NOMO-1 treated with dmso at 0.1 percent for 144 hours (cell line): ENCODE measurements at regions not wholly inside any gene's neighbourhood (a gene's known extent, or its start where the extent isn't known, plus 50 kb on each side); places are given as distances from the start of the nearest gene placed in this dataset.

Experiments used
- DNase-seq: peaks from one replicate; lab custom pipeline; 2025; ENCODE audit not compliant: unreplicated experiment; lab: John Stamatoyannopoulos, UW

DNA sequence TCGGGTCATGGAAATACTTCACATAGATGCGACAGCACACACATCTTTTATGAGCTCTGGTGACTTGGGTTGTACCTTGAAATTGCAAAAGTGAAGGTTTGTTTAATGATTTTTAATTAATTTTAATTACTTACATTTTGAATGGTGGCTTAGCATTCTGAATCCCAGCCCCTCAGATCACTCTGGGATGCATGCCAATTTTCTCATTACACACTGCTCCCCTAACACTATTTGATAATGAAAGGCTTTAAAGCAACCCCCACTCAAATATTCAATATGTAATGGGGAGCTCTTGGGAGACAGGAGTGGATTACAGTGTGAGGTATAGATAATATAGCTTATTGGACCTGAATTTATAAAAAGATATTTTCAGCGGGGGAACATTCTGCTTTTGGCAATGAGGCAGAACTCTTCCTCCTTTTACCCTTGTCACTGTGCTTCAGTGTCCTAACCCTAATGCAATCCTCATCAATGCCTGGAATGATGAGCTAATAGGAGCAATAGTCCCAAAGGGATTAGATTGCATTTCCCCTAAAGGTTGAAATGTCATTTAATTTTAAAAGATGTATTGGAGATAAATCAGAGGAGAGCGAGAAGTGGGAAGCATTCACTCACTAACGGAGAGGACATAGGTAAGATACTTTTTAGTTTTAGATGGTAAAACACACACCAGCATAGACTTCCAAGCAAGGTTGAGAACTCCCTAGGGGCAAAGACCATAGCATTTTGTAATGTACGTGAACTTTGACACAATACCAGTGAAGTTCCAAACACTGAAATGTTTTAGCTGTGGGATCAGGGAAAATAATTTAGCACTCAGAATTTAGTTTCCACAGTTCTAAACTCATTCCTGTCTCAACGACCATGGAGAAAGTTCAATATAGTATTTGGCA lies 384.1 kb upstream of the PLXNA2 start:
- DNase-seq: no peak

DNA sequence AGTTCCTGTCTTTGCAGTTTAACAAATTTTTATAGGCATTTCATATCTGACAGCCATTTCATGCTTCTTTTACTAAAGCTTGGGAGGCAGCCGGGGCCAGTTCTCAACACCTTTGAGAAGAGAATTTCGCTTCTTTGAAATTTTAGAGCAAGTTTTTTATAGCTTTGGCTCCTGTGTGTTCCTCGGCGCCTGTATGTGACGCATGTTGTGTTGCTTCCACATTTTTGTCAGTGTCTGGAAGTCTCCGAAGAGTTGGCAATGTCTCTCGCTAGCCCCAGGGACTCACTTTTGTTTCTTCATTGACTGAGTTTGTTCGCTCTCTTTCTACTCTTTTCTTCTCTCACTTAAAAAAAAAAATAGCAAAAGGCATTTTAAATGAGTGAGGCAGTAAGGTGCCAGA lies 386.9 kb upstream of the PLXNA2 start:
- no peak for DNase-seq

DNA sequence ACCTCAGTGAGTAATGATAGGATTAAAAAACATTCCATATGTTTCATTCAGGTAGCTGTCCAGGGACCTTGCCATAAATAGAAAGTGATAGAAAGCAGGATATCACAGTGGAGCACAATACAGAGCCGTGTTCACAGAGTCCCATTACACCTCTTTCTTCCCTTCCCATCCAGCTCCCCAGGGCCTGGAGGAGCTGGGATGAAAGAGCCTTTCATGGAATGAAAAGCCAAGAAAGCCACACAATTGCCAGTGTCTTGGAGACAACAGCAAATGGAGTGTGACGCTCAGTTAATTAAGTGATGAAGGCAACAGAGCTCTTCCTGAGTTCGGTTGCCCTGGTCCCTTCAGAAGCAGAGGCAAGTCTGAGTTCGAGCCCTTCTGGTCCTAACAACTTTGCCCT lies 387.3 kb upstream of the PLXNA2 start:
- no peak for DNase-seq

DNA sequence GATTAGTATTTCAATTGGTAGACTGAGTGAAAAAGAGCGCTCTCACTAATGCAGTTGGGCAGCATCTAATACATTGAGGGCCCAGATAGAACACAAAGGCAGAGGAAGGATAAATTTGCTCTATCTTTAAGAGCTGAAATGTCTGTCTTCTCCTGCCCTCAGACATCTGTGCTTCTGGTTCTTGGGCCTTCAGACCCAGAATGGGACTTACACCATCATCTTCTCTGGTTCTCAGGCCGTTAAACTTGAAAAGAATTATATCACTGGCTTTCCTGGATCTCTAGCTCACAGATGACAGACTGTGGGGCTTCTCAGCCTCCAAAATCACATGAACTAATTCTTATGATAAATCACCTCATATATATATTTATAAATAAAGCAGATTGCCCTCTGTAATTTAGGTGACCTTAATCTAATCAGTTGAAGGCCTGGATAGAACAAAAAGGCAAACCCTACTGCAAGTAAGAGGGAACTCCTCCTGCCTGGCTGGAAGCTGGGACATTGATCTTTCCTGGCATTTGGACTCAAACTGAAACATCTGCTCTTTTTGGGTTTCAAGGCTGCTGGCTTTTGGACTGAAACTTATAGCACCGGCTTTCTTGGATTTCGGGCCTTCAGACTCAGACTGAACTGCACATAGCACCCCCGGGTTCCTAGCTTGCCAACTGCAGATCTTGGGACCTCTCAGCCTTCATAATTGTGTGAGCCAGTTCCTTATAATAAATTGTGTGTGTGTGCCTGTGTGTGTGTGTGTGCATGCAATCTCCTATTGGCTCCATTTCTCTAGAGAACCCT lies 390.4 kb upstream of the PLXNA2 start:
- DNase-seq: no peak

DNA sequence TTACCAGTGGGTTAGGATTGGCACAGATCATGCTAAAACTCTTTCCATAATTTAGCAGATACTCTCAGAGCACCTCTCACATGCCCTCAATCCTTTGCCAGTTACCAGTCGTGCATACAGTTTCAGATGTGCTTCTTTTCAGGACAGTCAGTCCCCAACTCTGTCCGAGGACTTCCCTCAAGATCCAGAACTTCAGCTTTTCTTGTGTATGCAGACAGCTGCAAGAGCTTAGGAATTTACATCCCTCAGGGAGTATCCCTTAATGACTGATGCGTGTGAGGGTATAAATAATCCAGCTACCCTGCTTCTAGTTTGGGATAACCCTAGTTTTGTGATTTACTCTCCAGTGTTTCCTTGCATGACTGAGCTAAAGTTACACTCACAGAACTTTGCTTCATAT lies 393.0 kb upstream of the PLXNA2 start:
- DNase-seq: no peak

DNA sequence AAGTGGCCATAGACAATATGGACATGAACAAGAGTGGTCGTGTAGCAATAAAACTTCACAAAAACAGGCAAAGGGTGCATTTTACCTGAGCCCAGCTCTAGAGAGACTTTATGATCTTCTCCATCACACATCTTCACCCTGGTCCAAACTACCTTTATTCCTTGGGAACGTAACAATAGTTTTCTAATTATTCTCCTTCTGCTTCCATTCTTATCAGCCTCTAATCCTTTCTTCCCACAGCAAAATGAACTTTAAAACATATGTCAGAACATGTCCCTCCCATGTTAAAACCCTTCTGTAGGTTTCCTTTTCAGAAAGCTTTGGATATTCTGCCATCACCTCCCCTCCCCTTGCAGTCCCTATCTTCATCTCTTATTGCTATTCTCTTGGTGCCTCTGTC lies 395.2 kb upstream of the PLXNA2 start:
- DNase-seq: no peak

DNA sequence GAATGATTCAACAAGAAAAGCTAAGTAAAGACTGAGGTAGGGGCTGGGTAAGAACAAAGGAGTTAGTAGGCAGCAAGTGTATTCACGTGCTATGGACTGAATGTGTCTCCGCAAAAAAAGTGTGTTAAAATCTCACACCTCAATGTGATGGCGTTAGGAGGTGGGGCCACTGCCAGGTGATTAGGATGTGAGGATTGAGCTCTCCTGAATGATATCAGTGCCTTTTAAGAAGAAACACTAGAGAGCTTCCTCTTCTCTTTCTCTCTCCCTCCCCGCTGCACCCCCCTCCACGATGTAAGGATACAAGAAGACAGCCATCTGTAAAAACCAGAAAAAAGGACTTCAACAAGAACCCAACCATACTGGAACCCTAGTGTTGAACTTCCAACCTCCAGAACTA lies 396.1 kb upstream of the PLXNA2 start:
- DNase-seq: no peak

DNA sequence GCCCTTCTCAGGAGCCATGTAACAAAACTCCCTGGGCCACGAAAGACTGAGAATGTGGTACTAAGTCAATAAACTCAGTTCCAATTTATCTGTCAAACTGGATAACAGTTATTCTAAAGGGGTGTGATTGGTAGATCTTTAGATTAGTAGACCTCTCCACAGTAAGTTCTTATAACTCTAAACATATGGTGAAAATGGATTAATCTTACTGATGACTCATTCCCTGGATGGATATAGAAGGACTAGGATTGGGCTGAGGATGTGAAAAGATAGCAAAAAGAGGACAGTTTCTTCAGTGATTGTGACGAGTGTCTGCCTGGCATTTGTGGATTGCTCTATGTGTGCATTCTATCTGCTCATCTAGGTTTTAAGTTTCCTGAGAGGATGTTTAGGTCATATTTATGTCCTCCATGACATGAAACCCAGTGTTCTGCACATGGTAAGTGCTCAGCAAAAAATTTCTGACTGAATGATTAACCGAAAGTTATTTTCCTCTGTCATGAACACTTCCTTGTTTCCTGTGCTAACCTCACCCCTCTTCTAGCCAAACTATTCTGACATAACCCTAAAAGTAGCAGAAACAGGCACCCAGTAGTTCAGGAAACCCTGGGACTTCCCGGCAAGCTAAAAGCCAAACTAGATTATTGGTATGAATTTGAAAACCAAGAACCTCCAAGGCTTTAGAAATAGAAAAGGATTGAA lies 397.5 kb upstream of the PLXNA2 start:
- DNase-seq: no peak

DNA sequence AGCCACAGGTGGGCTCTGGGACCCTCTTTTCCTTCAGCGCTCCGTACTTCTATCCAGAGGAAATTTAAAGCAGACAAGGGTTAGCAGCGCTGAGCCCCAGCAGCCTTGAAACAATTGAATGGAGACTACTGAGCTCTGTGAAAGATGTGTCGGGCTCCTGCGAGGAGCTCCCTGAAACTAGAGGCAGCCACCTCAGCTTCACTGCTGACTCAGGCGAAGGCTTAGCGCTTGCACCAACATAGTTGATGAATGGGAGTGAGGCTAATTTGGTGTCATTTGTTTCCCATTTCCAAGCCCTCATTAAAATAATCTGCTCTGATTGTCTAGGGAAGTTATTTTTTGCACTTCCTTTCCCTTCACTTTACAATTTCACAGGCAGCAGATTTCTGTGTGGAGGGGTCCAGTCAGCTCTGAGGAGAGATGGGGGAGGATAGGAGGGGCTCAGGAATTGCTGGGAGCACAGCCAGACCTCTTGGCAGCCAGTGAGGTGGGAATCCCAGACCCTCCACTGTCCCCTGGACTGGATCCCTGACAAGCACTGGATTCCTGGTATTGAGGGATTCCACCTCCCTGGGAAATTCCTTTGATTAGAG lies 398.9 kb upstream of the PLXNA2 start:
- DNase-seq: no peak

DNA sequence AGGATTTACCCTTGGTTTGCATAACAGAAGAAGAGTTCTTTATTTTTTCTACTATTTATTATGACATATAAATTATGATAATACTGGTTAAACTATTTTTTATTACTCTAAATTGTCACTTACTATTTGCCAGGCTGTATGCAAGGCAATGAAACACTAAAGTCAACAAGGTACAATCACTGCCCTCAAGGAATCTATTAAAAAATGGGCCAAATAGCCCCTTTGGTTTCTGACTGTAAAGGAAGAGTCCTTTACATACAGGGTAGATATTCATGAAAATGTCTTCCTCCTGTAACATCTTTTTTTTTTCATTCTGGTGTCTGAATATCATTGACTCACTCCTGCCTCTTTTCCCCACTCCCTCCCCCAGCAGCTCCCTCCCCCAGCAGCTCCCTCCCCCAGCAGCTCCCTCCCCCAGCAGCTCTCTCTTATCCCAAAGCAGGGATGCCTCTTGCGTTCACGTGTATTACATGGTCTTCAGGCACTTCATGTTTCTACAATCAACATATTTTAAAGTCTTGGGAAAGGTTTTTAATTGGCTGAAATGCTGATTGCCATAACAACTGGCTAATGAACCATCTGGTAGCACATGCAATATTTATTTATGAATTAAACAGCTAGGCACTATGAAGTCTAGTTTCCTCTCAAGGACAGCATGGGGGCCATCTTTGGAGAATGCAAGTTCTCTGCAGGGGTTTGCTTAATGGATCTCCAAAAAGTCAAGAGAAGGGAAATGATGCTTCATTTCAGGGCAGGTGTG lies 400.4 kb upstream of the PLXNA2 start:
- no peak for DNase-seq

DNA sequence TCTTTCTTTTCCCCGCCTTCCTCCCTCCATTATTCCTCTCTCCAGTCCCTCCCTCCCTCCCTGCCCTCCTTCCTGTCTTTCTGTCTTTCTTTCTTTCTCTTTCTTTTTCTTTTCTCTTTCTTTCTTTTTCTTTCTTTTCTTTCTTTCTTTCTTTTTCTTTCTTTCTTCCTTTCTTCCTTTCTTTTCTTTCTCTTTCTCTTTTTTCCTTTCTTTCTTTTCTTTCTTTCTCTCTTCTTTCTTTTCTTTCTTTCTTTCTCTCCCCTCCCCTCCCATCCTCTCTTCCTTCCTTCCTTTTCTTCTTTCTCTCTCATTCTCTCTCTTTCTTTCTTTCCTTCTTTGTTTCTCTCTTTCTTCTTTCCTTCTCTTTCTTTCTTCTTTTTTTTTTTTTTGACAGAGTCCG lies 402.2 kb upstream of the PLXNA2 start:
- DNase-seq: no peak

DNA sequence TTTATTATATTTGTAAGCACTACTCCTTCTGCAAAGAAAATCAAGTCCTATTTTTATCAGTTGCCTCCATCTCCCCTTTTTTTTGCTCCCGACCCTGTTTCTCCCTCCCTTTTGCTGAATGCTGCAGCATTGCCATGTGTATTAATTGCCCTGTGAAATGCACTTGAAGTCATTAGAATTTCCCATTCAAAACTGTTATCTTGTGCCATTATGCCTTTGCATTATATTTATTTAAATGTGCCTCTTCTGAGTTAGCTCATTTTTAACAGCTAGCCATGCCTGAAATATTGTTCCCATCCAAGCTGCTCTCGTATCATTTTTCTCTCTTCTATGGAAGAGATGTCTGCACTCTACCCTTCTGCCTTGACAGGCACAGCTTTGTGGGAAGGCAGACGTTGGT lies 404.0 kb upstream of the PLXNA2 start:
- DNase-seq: no peak

DNA sequence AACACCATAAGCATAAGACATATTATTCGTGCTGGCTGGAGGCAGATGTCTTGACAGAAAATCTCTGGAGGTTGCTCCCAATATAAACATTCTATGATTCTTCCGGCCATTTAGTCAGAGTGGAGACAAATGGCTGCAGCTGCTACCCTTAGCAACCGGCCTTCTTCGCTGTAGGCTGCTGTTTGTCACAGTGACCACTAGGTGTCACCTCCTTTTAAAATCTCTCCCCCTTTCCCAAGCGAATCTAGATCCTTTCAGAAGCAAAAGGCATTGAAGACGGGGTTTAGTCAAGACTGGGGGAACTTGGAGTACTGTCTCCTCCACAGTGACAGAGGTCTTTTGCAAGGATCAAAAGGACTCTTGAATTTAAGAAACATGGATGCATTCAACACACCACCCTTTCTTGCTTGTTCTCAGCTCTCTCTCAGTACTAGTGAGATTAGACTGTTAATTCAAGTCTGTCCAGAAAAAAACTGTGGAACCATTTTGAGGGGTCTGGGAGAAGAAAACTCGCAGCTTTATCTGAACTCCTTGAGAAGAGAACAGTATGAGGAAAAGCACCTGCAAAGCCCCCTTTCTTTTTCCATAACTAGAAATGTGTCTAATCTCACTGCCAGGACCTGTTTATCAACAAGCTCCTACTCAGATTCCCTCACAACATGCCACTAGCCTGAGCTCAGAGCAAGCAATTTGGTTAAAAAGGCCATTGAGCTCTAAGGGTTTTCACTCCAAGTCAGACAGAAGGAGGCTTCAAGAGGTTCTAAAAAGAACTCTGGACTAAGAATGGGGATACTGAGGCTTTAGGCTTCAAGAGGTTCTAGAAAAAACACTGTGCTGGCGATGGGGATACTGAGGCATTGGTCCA lies 408.3 kb upstream of the PLXNA2 start:
- DNase-seq: peak; percentile 15

DNA sequence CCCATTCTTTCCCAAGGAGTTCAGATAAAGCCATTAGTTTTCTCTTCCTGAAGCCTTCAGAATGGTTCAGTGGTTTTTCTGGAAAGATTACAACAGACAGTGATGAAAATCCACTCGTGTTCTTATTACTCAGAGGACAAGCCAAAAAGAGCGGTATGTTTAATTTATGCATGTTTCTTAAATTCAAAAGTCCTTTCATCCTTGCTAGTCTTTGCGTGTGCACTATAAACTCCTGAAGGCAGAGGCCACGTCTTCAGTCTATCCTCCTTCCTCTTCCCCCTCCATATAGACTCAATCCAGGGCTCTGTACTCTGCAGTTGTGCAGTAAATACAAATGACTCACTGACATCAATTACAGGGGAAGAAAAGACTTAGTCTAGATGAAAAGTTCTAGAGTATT lies 409.2 kb upstream of the PLXNA2 start:
- no peak for DNase-seq

DNA sequence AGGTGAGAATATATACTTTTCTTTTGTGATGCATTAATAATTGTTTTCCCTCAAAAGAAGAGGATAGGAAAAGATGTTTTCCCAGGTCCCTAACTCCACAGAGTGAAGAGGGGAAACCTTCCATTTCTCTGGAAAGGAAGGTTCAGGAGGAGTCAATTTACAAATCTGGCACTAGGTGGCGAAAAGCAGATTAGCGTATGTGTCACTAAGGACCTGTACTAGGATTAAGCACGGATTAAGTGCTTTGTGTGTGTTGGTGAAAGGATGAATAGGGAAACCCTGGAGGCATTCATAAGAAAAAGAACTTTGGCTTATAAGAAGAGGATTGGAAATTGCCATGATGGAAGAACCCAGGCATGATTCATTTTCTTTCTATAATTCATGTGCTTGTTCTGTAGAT lies 410.1 kb upstream of the PLXNA2 start:
- no peak for DNase-seq

DNA sequence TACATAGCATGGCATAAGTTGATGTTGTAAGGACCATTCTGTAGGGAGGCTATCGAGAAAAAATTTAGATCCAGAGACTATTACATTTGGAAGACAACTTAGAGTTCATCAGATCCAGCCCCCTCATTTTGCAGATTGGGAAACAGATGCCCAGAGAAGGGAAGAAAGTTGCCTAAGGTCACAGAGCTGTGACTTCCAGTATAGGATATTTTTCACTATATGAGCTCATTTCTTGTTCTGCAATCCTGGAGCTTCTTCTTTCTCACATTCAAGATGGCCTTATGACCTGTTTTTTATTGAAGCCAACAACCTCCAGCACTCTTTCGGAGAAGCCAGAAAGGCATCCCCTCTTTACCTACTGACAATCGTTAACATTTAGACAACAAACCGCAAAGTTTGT lies 421.8 kb upstream of the PLXNA2 start:
- DNase-seq: no peak

DNA sequence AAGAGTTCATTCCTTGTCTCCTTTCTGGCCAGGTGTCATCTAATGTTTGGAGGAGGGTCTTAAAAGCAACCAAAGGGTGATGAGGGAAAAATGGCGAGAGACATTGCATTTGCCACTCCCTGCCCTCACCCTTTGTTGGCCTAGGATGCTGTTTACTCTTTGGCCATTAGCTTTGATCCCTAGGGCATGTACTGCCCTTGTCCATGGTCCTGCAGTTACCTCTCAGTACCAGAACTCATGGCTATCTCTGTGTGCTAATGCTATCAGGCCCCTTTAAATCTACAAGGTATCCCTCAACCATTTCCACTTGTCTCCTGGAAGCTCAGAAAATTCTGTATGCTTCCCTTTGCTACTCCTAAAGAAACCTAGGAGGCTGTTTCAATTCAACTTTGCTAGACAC lies 424.8 kb upstream of the PLXNA2 start:
- no peak for DNase-seq

DNA sequence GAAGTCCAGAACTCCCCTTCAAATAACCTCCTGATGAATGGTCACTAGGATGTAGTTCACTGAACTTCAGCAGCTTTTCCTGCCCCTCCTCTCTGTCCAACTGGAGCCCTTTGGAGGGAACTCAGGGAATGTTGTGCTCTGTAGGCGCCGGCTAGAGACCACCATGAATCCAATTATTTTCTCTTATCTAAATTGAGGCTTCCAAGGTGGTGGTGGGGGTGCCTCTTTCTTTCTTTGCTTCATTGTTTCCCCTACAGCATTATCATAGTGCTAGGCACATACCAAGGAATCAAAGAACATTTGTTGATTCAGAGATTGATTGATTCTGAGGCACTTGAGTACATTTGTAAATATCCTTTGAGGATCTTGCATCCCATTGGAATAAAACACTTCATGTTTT lies 426.6 kb upstream of the PLXNA2 start:
- DNase-seq: no peak

DNA sequence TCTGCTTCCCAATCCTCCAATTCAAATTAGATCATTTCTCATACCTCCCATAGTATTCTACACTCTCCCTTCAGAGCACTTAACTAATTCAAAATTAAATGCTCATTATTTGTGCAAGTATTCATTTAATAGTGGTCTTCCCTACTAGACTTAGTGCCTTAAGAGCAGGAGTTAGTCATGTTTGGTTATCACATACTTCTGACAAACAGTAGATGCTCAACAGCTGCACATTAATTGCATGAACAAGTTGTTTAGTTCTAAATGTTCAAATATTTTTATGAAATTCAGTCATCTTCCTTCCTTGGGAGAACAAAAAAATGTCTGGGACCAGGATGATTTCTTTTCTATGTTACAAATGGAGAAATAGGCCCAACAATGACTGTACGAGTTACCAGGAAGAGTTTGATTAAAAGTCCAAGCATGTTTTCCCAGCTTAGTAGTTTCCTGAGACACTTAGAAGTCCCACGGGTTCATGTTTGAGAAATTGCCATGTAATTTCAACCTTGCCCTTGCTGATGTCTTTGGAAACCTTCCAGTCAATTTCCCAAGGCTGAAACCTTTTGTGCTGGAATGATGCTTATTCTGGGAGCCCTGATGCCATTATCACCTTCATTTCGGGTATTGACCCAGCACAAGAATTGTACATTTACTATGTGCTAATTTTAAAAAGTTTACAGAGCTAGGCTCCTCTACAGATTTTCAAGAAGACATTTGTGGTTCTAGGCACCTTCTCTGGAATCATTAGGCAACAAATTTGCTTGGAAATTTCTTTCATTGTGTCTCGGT lies 437.9 kb upstream of the PLXNA2 start:
- DNase-seq: no peak
